Effector memory CD8-positive, alpha-beta T cell (primary cell): ENCODE measurements at regions not wholly inside any gene's neighbourhood (a gene's known extent, or its start where the extent isn't known, plus 50 kb on each side); places are given as distances from the start of the nearest gene placed in this dataset.

Source experiments
- ATAC-seq: fragments of 150-1000 bp; cut with Tn5 transposase; replicated peaks from 2 replicates; pipeline ENCODE4 v1.10.0; 2021; ENCODE audit warnings: mild to moderate bottlenecking, moderate library complexity
- DNase-seq, 3 experiments: peaks; one replicate each; pipeline ENCODE4 v3.0.0; 2021
- H3K27ac Mint-ChIP-seq, 2 donors: one replicate each; pipeline ENCODE4 v1.8.0; 2022; ENCODE audit warnings: mild to moderate bottlenecking in 2 of 2, mixed read lengths in 2 of 2, moderate library complexity in 2 of 2
- H3K27me3 Mint-ChIP-seq, 2 donors: one replicate each; pipeline ENCODE4 v1.8.0; 2022; ENCODE audit warnings: mixed read lengths in 2 of 2
- H3K36me3 Mint-ChIP-seq: one replicate; pipeline ENCODE4 v1.8.0; 2022; ENCODE audit warnings: mild to moderate bottlenecking, moderate library complexity, mixed read lengths; ENCODE audit not compliant: insufficient read depth
- H3K4me1 Mint-ChIP-seq, 2 donors: one replicate each; pipeline ENCODE4 v1.8.0; 2022; ENCODE audit warnings: low read depth in 2 of 2, mixed read lengths in 2 of 2
- H3K4me3 Mint-ChIP-seq, 2 donors: one replicate each; pipeline ENCODE4 v1.8.0; 2022; ENCODE audit warnings: mild to moderate bottlenecking in 2 of 2, mixed read lengths in 2 of 2, moderate library complexity in 2 of 2
- H3K9me3 Mint-ChIP-seq, 2 donors: one replicate each; pipeline ENCODE4 v1.8.0; 2022; ENCODE audit warnings: mixed read lengths in 2 of 2

GRCh38 chr10:8477300-8477699 lies 422.8 kb downstream of the GATA3 start:
- Mint-ChIP-seq H3K9me3 (no peaks in the 10 kb centered on the region), H3K4me3 (no peak overlapping the region), H3K36me3 (no peaks in the 10 kb centered on the region), H3K27me3 (peaks cover 60 to 81% of the 10 kb centered on the region in 2 donors), H3K4me1 (no peaks in the 10 kb centered on the region), H3K27ac (no peak overlapping the region)
- no peak for DNase-seq
- ATAC-seq = no peak

- H3K9me3 Mint-ChIP-seq = no peaks in the 10 kb centered on the region
- H3K36me3 Mint-ChIP-seq = no peaks in the 10 kb centered on the region
- H3K27ac Mint-ChIP-seq = no peak overlapping the region
- no peak overlapping the region for H3K4me3 Mint-ChIP-seq
- no peaks in the 10 kb centered on the region for H3K4me1 Mint-ChIP-seq
- peaks cover 70 to 73% of the 10 kb centered on the region in 2 donors for H3K27me3 Mint-ChIP-seq
- no peak for ATAC-seq
- DNase-seq = no peak
Observed at GRCh38 chr10:8481718-8482504, 427.4 kb downstream of the GATA3 start.

GRCh38 chr10:8485032-8485431 lies 430.5 kb downstream of the GATA3 start:
- Mint-ChIP-seq H3K36me3 (no peaks in the 10 kb centered on the region), H3K4me1 (no peaks in the 10 kb centered on the region), H3K4me3 (no peak overlapping the region), H3K9me3 (no peaks in the 10 kb centered on the region), H3K27me3 (peaks cover 61 to 66% of the 10 kb centered on the region in 2 donors), H3K27ac (no peak overlapping the region)
- no peak for DNase-seq
- ATAC-seq = no peak

- no peak for ATAC-seq
- Mint-ChIP-seq H3K9me3 (no peaks in the 10 kb centered on the region), H3K27me3 (peaks cover 38 to 46% of the 10 kb centered on the region in 2 donors), H3K4me1 (no peaks in the 10 kb centered on the region), H3K4me3 (no peak overlapping the region), H3K36me3 (no peaks in the 10 kb centered on the region), H3K27ac (no peak overlapping the region)
- no peak for DNase-seq
Observed at GRCh38 chr10:8487346-8487745, 432.9 kb downstream of the GATA3 start.

GRCh38 chr10:8489232-8489631 lies 434.7 kb downstream of the GATA3 start:
- no peaks in the 10 kb centered on the region for H3K36me3 Mint-ChIP-seq
- peaks cover 19 to 39% of the 10 kb centered on the region in 2 donors for H3K27me3 Mint-ChIP-seq
- H3K4me1 Mint-ChIP-seq = no peaks in the 10 kb centered on the region
- DNase-seq = no peak
- no peaks in the 10 kb centered on the region for H3K9me3 Mint-ChIP-seq
- no peak overlapping the region for H3K4me3 Mint-ChIP-seq
- H3K27ac Mint-ChIP-seq = no peak overlapping the region
- no peak for ATAC-seq

- H3K4me1 Mint-ChIP-seq = no peaks in the 10 kb centered on the region
- no peak overlapping the region for H3K4me3 Mint-ChIP-seq
- DNase-seq (no peak), ATAC-seq (no peak)
- peaks cover 13 to 38% of the 10 kb centered on the region in 2 donors for H3K27me3 Mint-ChIP-seq
- no peaks in the 10 kb centered on the region for H3K9me3 Mint-ChIP-seq
- no peak overlapping the region for H3K27ac Mint-ChIP-seq
- no peaks in the 10 kb centered on the region for H3K36me3 Mint-ChIP-seq
Observed at GRCh38 chr10:8489823-8490222, 435.3 kb downstream of the GATA3 start.

- peaks cover 40 to 52% of the 10 kb centered on the region in 2 donors for H3K27me3 Mint-ChIP-seq
- no peak for DNase-seq
- no peaks in the 10 kb centered on the region for H3K36me3 Mint-ChIP-seq
- no peak for ATAC-seq
- peaks cover 0 to 3% of the 10 kb centered on the region in 2 donors for H3K4me1 Mint-ChIP-seq
- no peak overlapping the region for H3K4me3 Mint-ChIP-seq
- no peak overlapping the region for H3K27ac Mint-ChIP-seq
- H3K9me3 Mint-ChIP-seq = no peaks in the 10 kb centered on the region
Observed at GRCh38 chr10:8498290-8498689, 443.8 kb downstream of the GATA3 start.

GRCh38 chr10:8498881-8499280 lies 444.4 kb downstream of the GATA3 start:
- no peaks in the 10 kb centered on the region for H3K9me3 Mint-ChIP-seq
- H3K4me1 Mint-ChIP-seq = peaks cover 0 to 3% of the 10 kb centered on the region in 2 donors
- H3K27ac Mint-ChIP-seq = no peak overlapping the region
- ATAC-seq (no peak), DNase-seq (no peak)
- H3K36me3 Mint-ChIP-seq = no peaks in the 10 kb centered on the region
- peaks cover 41 to 47% of the 10 kb centered on the region in 2 donors for H3K27me3 Mint-ChIP-seq
- H3K4me3 Mint-ChIP-seq = no peak overlapping the region

GRCh38 chr10:8499312-8499711 lies 444.8 kb downstream of the GATA3 start:
- ATAC-seq (no peak), DNase-seq (no peak)
- Mint-ChIP-seq H3K4me1 (peaks cover 0 to 3% of the 10 kb centered on the region in 2 donors), H3K36me3 (no peaks in the 10 kb centered on the region), H3K27ac (no peak overlapping the region), H3K27me3 (peaks cover 45 to 47% of the 10 kb centered on the region in 2 donors), H3K9me3 (no peaks in the 10 kb centered on the region), H3K4me3 (no peak overlapping the region)

- H3K4me1 Mint-ChIP-seq = peaks cover 0 to 3% of the 10 kb centered on the region in 2 donors
- no peaks in the 10 kb centered on the region for H3K9me3 Mint-ChIP-seq
- peaks cover 48 to 50% of the 10 kb centered on the region in 2 donors for H3K27me3 Mint-ChIP-seq
- ATAC-seq (no peak), DNase-seq (no peak)
- no peak overlapping the region for H3K27ac Mint-ChIP-seq
- no peak overlapping the region for H3K4me3 Mint-ChIP-seq
- no peaks in the 10 kb centered on the region for H3K36me3 Mint-ChIP-seq
Observed at GRCh38 chr10:8499752-8500390, 445.4 kb downstream of the GATA3 start.

GRCh38 chr10:8502573-8502972 lies 448.1 kb downstream of the GATA3 start:
- no peak overlapping the region for H3K27ac Mint-ChIP-seq
- peaks cover 0 to 3% of the 10 kb centered on the region in 2 donors for H3K4me1 Mint-ChIP-seq
- no peaks in the 10 kb centered on the region for H3K9me3 Mint-ChIP-seq
- H3K36me3 Mint-ChIP-seq = no peaks in the 10 kb centered on the region
- no peak for DNase-seq
- no peak overlapping the region for H3K4me3 Mint-ChIP-seq
- peaks cover 61 to 62% of the 10 kb centered on the region in 2 donors for H3K27me3 Mint-ChIP-seq
- ATAC-seq = no peak

GRCh38 chr10:8504499-8504898 lies 450.0 kb downstream of the GATA3 start:
- H3K4me3 Mint-ChIP-seq = no peak overlapping the region
- H3K36me3 Mint-ChIP-seq = no peaks in the 10 kb centered on the region
- no peak for DNase-seq
- H3K27me3 Mint-ChIP-seq = peaks cover 59 to 63% of the 10 kb centered on the region in 2 donors
- H3K9me3 Mint-ChIP-seq = no peaks in the 10 kb centered on the region
- no peak overlapping the region for H3K27ac Mint-ChIP-seq
- ATAC-seq = no peak
- no peaks in the 10 kb centered on the region for H3K4me1 Mint-ChIP-seq

GRCh38 chr10:8507156-8507555 lies 452.7 kb downstream of the GATA3 start:
- H3K4me1 Mint-ChIP-seq = peaks cover 0 to 2% of the 10 kb centered on the region in 2 donors
- DNase-seq (no peak), ATAC-seq (no peak)
- H3K27ac Mint-ChIP-seq = no peak overlapping the region
- H3K9me3 Mint-ChIP-seq = no peaks in the 10 kb centered on the region
- no peak overlapping the region for H3K4me3 Mint-ChIP-seq
- H3K27me3 Mint-ChIP-seq = peaks cover 61 to 64% of the 10 kb centered on the region in 2 donors
- no peaks in the 10 kb centered on the region for H3K36me3 Mint-ChIP-seq

GRCh38 chr10:8508882-8509281 lies 454.4 kb downstream of the GATA3 start:
- DNase-seq = no peak
- Mint-ChIP-seq H3K9me3 (no peaks in the 10 kb centered on the region), H3K27ac (no peak overlapping the region), H3K27me3 (peaks cover 65 to 78% of the 10 kb centered on the region in 2 donors), H3K4me3 (no peak overlapping the region), H3K4me1 (peaks cover 0 to 2% of the 10 kb centered on the region in 2 donors), H3K36me3 (no peaks in the 10 kb centered on the region)
- ATAC-seq = no peak
